ENCODE measurements at regions not wholly inside any gene's neighbourhood (a gene's known extent, or its start where the extent isn't known, plus 50 kb on each side); places are given as distances from the start of the nearest gene placed in this dataset.

DNA sequence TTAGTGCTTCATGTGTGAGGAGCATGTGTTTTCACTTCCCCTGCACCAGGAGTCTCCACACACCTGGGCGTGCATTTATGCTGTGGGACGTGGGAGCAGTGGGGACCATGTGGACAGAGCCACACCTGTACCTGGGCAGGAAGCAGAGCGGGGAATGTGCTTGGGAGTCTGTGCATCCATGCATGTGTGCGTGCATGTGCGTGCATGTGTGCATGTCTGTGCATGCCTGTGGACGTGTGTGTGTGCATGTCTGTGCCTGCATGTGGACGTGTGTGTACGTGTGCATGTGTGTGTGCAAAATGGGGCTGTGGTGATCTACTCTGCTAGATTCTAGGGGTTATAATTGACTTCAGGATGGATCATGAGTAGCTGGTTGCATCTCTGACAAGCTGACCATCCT is 224.0 kb upstream of the GMDS start:
- TF ChIP-seq POLR2A (IDR thresholded peaks at IDR 0.05) = no peak
- TF ChIP-seq, protein P1, sequence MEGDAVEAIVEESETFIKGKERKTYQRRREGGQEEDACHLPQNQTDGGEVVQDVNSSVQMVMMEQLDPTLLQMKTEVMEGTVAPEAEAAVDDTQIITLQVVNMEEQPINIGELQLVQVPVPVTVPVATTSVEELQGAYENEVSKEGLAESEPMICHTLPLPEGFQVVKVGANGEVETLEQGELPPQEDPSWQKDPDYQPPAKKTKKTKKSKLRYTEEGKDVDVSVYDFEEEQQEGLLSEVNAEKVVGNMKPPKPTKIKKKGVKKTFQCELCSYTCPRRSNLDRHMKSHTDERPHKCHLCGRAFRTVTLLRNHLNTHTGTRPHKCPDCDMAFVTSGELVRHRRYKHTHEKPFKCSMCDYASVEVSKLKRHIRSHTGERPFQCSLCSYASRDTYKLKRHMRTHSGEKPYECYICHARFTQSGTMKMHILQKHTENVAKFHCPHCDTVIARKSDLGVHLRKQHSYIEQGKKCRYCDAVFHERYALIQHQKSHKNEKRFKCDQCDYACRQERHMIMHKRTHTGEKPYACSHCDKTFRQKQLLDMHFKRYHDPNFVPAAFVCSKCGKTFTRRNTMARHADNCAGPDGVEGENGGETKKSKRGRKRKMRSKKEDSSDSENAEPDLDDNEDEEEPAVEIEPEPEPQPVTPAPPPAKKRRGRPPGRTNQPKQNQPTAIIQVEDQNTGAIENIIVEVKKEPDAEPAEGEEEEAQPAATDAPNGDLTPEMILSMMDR (IDR thresholded peaks at IDR 0.05) = no peak
- 88 to 95% (median 93%) methylated on average over 8 of the region's 8 CpGs for WGBS, 4 donors
- Histone ChIP-seq H3K9me3 (no peaks in the 10 kb centered on the region), H3K4me1 (no peaks in the 10 kb centered on the region), H3K4me3 (no peak overlapping the region), H3K36me3 (no peaks in the 10 kb centered on the region), H3K27me3 (peaks cover 0 to 6% (median 0%) of the 10 kb centered on the region in 9 donors), H3K27ac (no peak overlapping the region)
- no peak for DNase-seq
- no peak for ATAC-seq
- intact Hi-C loops (cut with DNase I) = no loop called here

DNA sequence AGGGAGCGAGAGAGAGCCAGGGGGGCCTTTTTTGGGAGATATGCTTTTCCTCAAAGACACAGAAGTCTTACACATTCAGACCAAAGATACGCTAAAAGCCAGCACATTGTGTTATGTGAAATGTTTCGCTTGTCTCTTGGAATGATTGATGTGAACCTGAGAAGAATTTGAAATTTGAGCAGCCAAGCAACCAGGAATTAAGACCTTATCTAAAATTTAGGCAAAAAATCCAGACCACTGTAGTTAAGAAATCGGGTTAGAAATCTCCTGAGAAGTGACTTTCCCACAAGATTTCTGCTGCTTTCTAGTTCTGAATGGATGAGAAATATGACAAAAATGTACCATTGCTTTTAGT is 223.2 kb upstream of the GMDS start:
- H3K9me3 ChIP-seq = no peaks in the 10 kb centered on the region
- no peak overlapping the region for H3K27ac ChIP-seq
- ATAC-seq (no peak), DNase-seq (no peak)
- intact Hi-C loops (cut with DNase I) = no loop called here
- H3K27me3 ChIP-seq = peaks cover 0 to 6% (median 0%) of the 10 kb centered on the region in 9 donors
- no peaks in the 10 kb centered on the region for H3K36me3 ChIP-seq
- 60 to 73% (median 69%) methylated on average over 4 of the region's 4 CpGs for WGBS, 4 donors
- H3K4me3 ChIP-seq = no peak overlapping the region
- no peak for TF ChIP-seq POLR2A (IDR thresholded peaks at IDR 0.05)
- TF ChIP-seq, protein P1 (IDR thresholded peaks at IDR 0.05) = no peak
- H3K4me1 ChIP-seq = no peaks in the 10 kb centered on the region

DNA sequence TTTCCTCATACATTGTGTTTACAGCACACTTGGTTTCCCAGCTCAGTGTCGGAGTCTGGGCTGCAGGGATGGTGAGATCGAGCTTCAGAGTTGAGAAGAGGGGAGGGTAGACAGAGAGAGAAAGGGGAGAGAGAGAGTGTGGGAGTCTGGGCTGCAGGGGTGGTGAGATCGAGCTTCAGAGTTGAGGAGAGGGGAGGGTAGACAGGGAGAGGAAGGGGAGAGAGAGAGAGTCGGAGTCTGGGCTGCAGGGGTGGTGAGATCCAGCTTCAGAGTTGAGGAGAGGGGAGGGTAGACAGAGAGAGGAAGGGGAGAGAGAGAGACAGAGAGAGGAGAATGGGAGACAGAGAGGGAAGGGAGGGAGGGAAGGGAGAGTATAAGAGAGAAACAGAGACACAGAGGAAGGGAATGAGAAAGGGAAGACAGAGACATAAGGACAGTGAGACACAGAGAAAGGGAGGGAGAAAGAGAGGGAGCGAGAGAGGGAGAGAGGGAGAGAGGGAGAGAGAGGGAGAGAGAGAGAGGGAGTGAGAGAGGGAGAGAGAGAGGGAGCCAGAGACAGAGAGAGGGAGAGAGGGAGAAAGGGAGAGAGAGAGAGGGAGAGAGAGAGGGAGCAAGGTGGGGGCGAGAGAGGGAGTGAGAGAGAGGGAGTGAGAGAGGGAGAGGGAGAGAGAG is 222.7 kb upstream of the GMDS start:
- DNase-seq (no peak), ATAC-seq (no peak)
- TF ChIP-seq, protein P1 (IDR thresholded peaks at IDR 0.05) = no peak
- TF ChIP-seq POLR2A (IDR thresholded peaks at IDR 0.05) = no peak
- Histone ChIP-seq H3K36me3 (no peaks in the 10 kb centered on the region), H3K4me3 (no peak overlapping the region), H3K27me3 (peaks cover 0 to 6% (median 0%) of the 10 kb centered on the region in 9 donors), H3K4me1 (no peaks in the 10 kb centered on the region), H3K27ac (no peak overlapping the region), H3K9me3 (no peaks in the 10 kb centered on the region)
- WGBS, 4 donors = 57 to 72% (median 63%) methylated on average over 6 of the region's 6 CpGs
- intact Hi-C loops (cut with DNase I) = no loop called here

DNA sequence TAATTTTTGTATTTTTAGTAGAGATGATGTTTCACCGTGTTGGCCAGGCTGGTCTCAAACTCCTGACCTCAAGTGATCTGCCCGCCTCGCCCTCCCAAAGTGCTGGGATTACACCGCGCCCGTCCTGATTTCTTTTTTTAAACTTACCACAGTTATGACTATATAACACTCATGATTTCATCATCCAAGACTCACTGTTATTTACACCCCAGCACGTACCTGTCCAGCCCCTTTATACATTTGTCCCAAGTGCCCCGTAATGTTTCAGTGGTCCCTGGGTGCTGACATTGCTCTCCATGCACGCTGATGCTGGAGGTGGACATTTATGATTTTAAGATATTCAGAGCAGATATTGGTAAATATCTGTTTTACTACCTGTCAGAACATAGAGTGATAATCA is 219.9 kb upstream of the GMDS start:
- no peak for ATAC-seq
- TF ChIP-seq, protein P1 (IDR thresholded peaks at IDR 0.05) = no peak
- TF ChIP-seq POLR2A (IDR thresholded peaks at IDR 0.05) = no peak
- no peak for DNase-seq
- no peaks in the 10 kb centered on the region for H3K4me1 ChIP-seq
- H3K27me3 ChIP-seq = peaks cover 0 to 6% (median 0%) of the 10 kb centered on the region in 9 donors
- 93 to 95% (median 94%) methylated on average over 9 of the region's 9 CpGs for WGBS, 4 donors
- H3K27ac ChIP-seq = no peak overlapping the region
- H3K36me3 ChIP-seq = no peaks in the 10 kb centered on the region
- H3K4me3 ChIP-seq = no peak overlapping the region
- H3K9me3 ChIP-seq = no peaks in the 10 kb centered on the region
- intact Hi-C loops (cut with DNase I) = no loop called here
